ENCODE measurements at regions not wholly inside any gene's neighbourhood (a gene's known extent, or its start where the extent isn't known, plus 50 kb on each side); places are given as distances from the start of the nearest gene placed in this dataset.

- no peak overlapping the region for H2AFZ ChIP-seq (ENCODE audit: low read length)
- no peak overlapping the region for H3K4me2 ChIP-seq (ENCODE audit: low read depth, low read length, poor library complexity, severe bottlenecking)
- H3K36me3 ChIP-seq (ENCODE audit: insufficient read depth, low read length), result no peaks in the 10 kb centered on the region
- H3K9me2 ChIP-seq (replicated peaks; ENCODE audit: insufficient read depth, low read length), result no peaks in the 10 kb centered on the region
- no peaks in the 10 kb centered on the region for H3K9me3 ChIP-seq (ENCODE audit: low read length)
- no peaks in the 10 kb centered on the region for H3K27me3 ChIP-seq (ENCODE audit: low read length)
- H3K27ac ChIP-seq (ENCODE audit: low read length), result no peak overlapping the region
- DNase-seq, result no peak
- no peaks in the 10 kb centered on the region for H3K79me2 ChIP-seq (ENCODE audit: low read length)
- H4K20me1 ChIP-seq (ENCODE audit: insufficient read depth, low read depth, low read length), result no peaks in the 10 kb centered on the region
- H3K4me1 ChIP-seq (ENCODE audit: low read length), result peaks cover under 1% of the 10 kb centered on the region
- H3K9ac ChIP-seq (ENCODE audit: low read length), result no peak overlapping the region
- H3K4me3 ChIP-seq (ENCODE audit: low read length), result no peak overlapping the region
These were observed 120.7 kb upstream of the PAPPA start for GRCh38 chr9:116032683-116033440.

- Histone ChIP-seq H3K9ac (ENCODE audit: low read length) (no peak overlapping the region), H3K9me3 (ENCODE audit: low read length) (no peaks in the 10 kb centered on the region), H3K4me1 (ENCODE audit: low read length) (no peaks in the 10 kb centered on the region), H3K27ac (ENCODE audit: low read length) (no peak overlapping the region), H3K79me2 (ENCODE audit: low read length) (no peaks in the 10 kb centered on the region), H3K27me3 (ENCODE audit: low read length) (no peaks in the 10 kb centered on the region), H3K4me2 (ENCODE audit: low read depth, low read length, poor library complexity, severe bottlenecking) (no peak overlapping the region), H2AFZ (ENCODE audit: low read length) (no peak overlapping the region), H3K36me3 (ENCODE audit: insufficient read depth, low read length) (no peaks in the 10 kb centered on the region), H4K20me1 (ENCODE audit: insufficient read depth, low read depth, low read length) (no peaks in the 10 kb centered on the region), H3K9me2 (replicated peaks; ENCODE audit: insufficient read depth, low read length) (no peaks in the 10 kb centered on the region), H3K4me3 (ENCODE audit: low read length) (no peak overlapping the region)
- no peak for DNase-seq
These were observed 114.3 kb upstream of the PAPPA start for GRCh38 chr9:116039312-116039711.

GRCh38 chr9:116039893-116040292, 113.7 kb upstream of the PAPPA start:
- Histone ChIP-seq H2AFZ (ENCODE audit: low read length) (no peak overlapping the region), H3K79me2 (ENCODE audit: low read length) (no peaks in the 10 kb centered on the region), H3K9me2 (replicated peaks; ENCODE audit: insufficient read depth, low read length) (no peaks in the 10 kb centered on the region), H3K9ac (ENCODE audit: low read length) (no peak overlapping the region), H3K4me3 (ENCODE audit: low read length) (no peak overlapping the region), H3K27me3 (ENCODE audit: low read length) (no peaks in the 10 kb centered on the region), H3K4me1 (ENCODE audit: low read length) (no peaks in the 10 kb centered on the region), H3K4me2 (ENCODE audit: low read depth, low read length, poor library complexity, severe bottlenecking) (no peak overlapping the region), H4K20me1 (ENCODE audit: insufficient read depth, low read depth, low read length) (no peaks in the 10 kb centered on the region), H3K36me3 (ENCODE audit: insufficient read depth, low read length) (no peaks in the 10 kb centered on the region), H3K27ac (ENCODE audit: low read length) (no peak overlapping the region), H3K9me3 (ENCODE audit: low read length) (no peaks in the 10 kb centered on the region)
- DNase-seq, result no peak

GRCh38 chr9:116042321-116042720, 111.3 kb upstream of the PAPPA start:
- no peak overlapping the region for H3K4me3 ChIP-seq (ENCODE audit: low read length)
- no peaks in the 10 kb centered on the region for H3K9me2 ChIP-seq (replicated peaks; ENCODE audit: insufficient read depth, low read length)
- H3K4me1 ChIP-seq (ENCODE audit: low read length), result no peaks in the 10 kb centered on the region
- no peak overlapping the region for H3K4me2 ChIP-seq (ENCODE audit: low read depth, low read length, poor library complexity, severe bottlenecking)
- H3K79me2 ChIP-seq (ENCODE audit: low read length), result no peaks in the 10 kb centered on the region
- no peaks in the 10 kb centered on the region for H3K27me3 ChIP-seq (ENCODE audit: low read length)
- H3K36me3 ChIP-seq (ENCODE audit: insufficient read depth, low read length), result no peaks in the 10 kb centered on the region
- H3K9ac ChIP-seq (ENCODE audit: low read length), result no peak overlapping the region
- no peak for DNase-seq
- H2AFZ ChIP-seq (ENCODE audit: low read length), result no peak overlapping the region
- H4K20me1 ChIP-seq (ENCODE audit: insufficient read depth, low read depth, low read length), result no peaks in the 10 kb centered on the region
- no peaks in the 10 kb centered on the region for H3K9me3 ChIP-seq (ENCODE audit: low read length)
- no peak overlapping the region for H3K27ac ChIP-seq (ENCODE audit: low read length)

- H3K4me2 ChIP-seq (ENCODE audit: low read depth, low read length, poor library complexity, severe bottlenecking), result no peak overlapping the region
- no peaks in the 10 kb centered on the region for H3K27me3 ChIP-seq (ENCODE audit: low read length)
- H3K9ac ChIP-seq (ENCODE audit: low read length), result no peak overlapping the region
- H3K79me2 ChIP-seq (ENCODE audit: low read length), result no peaks in the 10 kb centered on the region
- no peak overlapping the region for H3K27ac ChIP-seq (ENCODE audit: low read length)
- H3K36me3 ChIP-seq (ENCODE audit: insufficient read depth, low read length), result no peaks in the 10 kb centered on the region
- no peaks in the 10 kb centered on the region for H3K9me3 ChIP-seq (ENCODE audit: low read length)
- no peak overlapping the region for H3K4me3 ChIP-seq (ENCODE audit: low read length)
- H3K4me1 ChIP-seq (ENCODE audit: low read length), result no peaks in the 10 kb centered on the region
- no peak overlapping the region for H2AFZ ChIP-seq (ENCODE audit: low read length)
- H4K20me1 ChIP-seq (ENCODE audit: insufficient read depth, low read depth, low read length), result no peaks in the 10 kb centered on the region
- no peaks in the 10 kb centered on the region for H3K9me2 ChIP-seq (replicated peaks; ENCODE audit: insufficient read depth, low read length)
- no peak for DNase-seq
These were observed 108.5 kb upstream of the PAPPA start for GRCh38 chr9:116045083-116045482.

GRCh38 chr9:116048081-116048480, 105.5 kb upstream of the PAPPA start:
- Histone ChIP-seq H3K27me3 (ENCODE audit: low read length) (no peaks in the 10 kb centered on the region), H3K4me3 (ENCODE audit: low read length) (no peak overlapping the region), H3K4me2 (ENCODE audit: low read depth, low read length, poor library complexity, severe bottlenecking) (no peak overlapping the region), H3K36me3 (ENCODE audit: insufficient read depth, low read length) (no peaks in the 10 kb centered on the region), H2AFZ (ENCODE audit: low read length) (no peak overlapping the region), H3K9me3 (ENCODE audit: low read length) (no peaks in the 10 kb centered on the region), H4K20me1 (ENCODE audit: insufficient read depth, low read depth, low read length) (no peaks in the 10 kb centered on the region), H3K27ac (ENCODE audit: low read length) (no peak overlapping the region), H3K4me1 (ENCODE audit: low read length) (no peaks in the 10 kb centered on the region), H3K9me2 (replicated peaks; ENCODE audit: insufficient read depth, low read length) (no peaks in the 10 kb centered on the region), H3K9ac (ENCODE audit: low read length) (no peak overlapping the region), H3K79me2 (ENCODE audit: low read length) (no peaks in the 10 kb centered on the region)
- DNase-seq, result no peak

GRCh38 chr9:116049456-116049855, 104.1 kb upstream of the PAPPA start:
- Histone ChIP-seq H3K4me1 (ENCODE audit: low read length) (no peaks in the 10 kb centered on the region), H3K9ac (ENCODE audit: low read length) (no peak overlapping the region), H2AFZ (ENCODE audit: low read length) (no peak overlapping the region), H3K4me2 (ENCODE audit: low read depth, low read length, poor library complexity, severe bottlenecking) (no peak overlapping the region), H3K9me3 (ENCODE audit: low read length) (no peaks in the 10 kb centered on the region), H3K36me3 (ENCODE audit: insufficient read depth, low read length) (no peaks in the 10 kb centered on the region), H3K9me2 (replicated peaks; ENCODE audit: insufficient read depth, low read length) (no peaks in the 10 kb centered on the region), H3K79me2 (ENCODE audit: low read length) (no peaks in the 10 kb centered on the region), H4K20me1 (ENCODE audit: insufficient read depth, low read depth, low read length) (no peaks in the 10 kb centered on the region), H3K27me3 (ENCODE audit: low read length) (no peaks in the 10 kb centered on the region), H3K27ac (ENCODE audit: low read length) (no peak overlapping the region), H3K4me3 (ENCODE audit: low read length) (no peak overlapping the region)
- DNase-seq, result no peak

GRCh38 chr9:116051528-116051927, 102.1 kb upstream of the PAPPA start:
- Histone ChIP-seq H3K4me2 (ENCODE audit: low read depth, low read length, poor library complexity, severe bottlenecking) (no peak overlapping the region), H3K9me2 (replicated peaks; ENCODE audit: insufficient read depth, low read length) (no peaks in the 10 kb centered on the region), H2AFZ (ENCODE audit: low read length) (no peak overlapping the region), H4K20me1 (ENCODE audit: insufficient read depth, low read depth, low read length) (no peaks in the 10 kb centered on the region), H3K79me2 (ENCODE audit: low read length) (no peaks in the 10 kb centered on the region), H3K27ac (ENCODE audit: low read length) (no peak overlapping the region), H3K9ac (ENCODE audit: low read length) (no peak overlapping the region), H3K36me3 (ENCODE audit: insufficient read depth, low read length) (no peaks in the 10 kb centered on the region), H3K4me1 (ENCODE audit: low read length) (no peaks in the 10 kb centered on the region), H3K27me3 (ENCODE audit: low read length) (no peaks in the 10 kb centered on the region), H3K9me3 (ENCODE audit: low read length) (no peaks in the 10 kb centered on the region), H3K4me3 (ENCODE audit: low read length) (no peak overlapping the region)
- no peak for DNase-seq

Measured in Karpas-422 (cell line).